ENCODE measurements at regions not wholly inside any gene's neighbourhood (a gene's known extent, or its start where the extent isn't known, plus 50 kb on each side); places are given as distances from the start of the nearest gene placed in this dataset.

DNA sequence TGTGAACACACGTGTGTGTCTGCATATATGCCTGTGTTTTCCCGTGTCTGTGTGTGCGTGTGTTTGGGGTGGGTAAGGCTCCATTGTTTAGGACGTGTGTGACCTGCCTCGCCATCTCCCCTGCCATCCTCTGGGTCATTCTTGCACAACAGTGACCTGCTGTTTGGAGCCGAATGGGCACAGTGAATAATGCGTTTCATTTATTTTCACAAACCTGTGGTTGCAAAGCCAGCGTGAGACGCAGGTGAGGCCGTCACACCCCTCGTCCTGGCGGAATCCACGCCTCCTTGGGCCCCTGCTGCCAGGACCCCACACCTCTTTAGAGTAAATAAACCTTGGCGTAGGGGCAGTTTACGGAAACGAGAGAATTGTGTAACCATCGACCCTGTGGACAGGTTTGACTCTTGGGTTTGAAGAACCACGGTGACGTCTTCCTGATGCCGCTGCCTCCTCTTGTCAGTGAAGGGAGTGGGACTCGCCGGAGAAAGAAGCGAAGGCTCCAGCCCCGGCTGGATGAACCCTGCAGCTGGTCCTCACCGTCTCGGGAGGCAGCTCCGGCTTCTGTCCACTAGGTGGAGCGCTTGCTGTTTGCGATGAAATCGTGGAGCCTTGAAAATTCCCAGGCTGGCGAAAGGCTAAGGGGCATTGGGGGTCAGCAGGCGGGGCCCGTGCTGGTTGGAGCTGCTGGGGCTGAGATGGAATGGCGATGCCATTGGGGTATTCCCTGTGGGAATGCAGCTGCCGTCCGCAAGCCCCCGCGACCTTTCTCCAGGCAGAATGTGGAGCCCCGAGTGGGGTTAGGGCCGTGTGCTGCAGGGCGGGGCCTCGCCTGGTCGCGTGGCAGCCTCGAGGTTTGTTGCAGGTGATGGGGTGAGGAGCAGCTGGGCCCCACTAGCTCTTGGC is 81.1 kb downstream of the RTP5 start (continued):
- TF ChIP-seq, protein P1, sequence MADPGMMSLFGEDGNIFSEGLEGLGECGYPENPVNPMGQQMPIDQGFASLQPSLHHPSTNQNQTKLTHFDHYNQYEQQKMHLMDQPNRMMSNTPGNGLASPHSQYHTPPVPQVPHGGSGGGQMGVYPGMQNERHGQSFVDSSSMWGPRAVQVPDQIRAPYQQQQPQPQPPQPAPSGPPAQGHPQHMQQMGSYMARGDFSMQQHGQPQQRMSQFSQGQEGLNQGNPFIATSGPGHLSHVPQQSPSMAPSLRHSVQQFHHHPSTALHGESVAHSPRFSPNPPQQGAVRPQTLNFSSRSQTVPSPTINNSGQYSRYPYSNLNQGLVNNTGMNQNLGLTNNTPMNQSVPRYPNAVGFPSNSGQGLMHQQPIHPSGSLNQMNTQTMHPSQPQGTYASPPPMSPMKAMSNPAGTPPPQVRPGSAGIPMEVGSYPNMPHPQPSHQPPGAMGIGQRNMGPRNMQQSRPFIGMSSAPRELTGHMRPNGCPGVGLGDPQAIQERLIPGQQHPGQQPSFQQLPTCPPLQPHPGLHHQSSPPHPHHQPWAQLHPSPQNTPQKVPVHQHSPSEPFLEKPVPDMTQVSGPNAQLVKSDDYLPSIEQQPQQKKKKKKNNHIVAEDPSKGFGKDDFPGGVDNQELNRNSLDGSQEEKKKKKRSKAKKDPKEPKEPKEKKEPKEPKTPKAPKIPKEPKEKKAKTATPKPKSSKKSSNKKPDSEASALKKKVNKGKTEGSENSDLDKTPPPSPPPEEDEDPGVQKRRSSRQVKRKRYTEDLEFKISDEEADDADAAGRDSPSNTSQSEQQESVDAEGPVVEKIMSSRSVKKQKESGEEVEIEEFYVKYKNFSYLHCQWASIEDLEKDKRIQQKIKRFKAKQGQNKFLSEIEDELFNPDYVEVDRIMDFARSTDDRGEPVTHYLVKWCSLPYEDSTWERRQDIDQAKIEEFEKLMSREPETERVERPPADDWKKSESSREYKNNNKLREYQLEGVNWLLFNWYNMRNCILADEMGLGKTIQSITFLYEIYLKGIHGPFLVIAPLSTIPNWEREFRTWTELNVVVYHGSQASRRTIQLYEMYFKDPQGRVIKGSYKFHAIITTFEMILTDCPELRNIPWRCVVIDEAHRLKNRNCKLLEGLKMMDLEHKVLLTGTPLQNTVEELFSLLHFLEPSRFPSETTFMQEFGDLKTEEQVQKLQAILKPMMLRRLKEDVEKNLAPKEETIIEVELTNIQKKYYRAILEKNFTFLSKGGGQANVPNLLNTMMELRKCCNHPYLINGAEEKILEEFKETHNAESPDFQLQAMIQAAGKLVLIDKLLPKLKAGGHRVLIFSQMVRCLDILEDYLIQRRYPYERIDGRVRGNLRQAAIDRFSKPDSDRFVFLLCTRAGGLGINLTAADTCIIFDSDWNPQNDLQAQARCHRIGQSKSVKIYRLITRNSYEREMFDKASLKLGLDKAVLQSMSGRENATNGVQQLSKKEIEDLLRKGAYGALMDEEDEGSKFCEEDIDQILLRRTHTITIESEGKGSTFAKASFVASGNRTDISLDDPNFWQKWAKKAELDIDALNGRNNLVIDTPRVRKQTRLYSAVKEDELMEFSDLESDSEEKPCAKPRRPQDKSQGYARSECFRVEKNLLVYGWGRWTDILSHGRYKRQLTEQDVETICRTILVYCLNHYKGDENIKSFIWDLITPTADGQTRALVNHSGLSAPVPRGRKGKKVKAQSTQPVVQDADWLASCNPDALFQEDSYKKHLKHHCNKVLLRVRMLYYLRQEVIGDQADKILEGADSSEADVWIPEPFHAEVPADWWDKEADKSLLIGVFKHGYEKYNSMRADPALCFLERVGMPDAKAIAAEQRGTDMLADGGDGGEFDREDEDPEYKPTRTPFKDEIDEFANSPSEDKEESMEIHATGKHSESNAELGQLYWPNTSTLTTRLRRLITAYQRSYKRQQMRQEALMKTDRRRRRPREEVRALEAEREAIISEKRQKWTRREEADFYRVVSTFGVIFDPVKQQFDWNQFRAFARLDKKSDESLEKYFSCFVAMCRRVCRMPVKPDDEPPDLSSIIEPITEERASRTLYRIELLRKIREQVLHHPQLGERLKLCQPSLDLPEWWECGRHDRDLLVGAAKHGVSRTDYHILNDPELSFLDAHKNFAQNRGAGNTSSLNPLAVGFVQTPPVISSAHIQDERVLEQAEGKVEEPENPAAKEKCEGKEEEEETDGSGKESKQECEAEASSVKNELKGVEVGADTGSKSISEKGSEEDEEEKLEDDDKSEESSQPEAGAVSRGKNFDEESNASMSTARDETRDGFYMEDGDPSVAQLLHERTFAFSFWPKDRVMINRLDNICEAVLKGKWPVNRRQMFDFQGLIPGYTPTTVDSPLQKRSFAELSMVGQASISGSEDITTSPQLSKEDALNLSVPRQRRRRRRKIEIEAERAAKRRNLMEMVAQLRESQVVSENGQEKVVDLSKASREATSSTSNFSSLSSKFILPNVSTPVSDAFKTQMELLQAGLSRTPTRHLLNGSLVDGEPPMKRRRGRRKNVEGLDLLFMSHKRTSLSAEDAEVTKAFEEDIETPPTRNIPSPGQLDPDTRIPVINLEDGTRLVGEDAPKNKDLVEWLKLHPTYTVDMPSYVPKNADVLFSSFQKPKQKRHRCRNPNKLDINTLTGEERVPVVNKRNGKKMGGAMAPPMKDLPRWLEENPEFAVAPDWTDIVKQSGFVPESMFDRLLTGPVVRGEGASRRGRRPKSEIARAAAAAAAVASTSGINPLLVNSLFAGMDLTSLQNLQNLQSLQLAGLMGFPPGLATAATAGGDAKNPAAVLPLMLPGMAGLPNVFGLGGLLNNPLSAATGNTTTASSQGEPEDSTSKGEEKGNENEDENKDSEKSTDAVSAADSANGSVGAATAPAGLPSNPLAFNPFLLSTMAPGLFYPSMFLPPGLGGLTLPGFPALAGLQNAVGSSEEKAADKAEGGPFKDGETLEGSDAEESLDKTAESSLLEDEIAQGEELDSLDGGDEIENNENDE (IDR thresholded peaks at IDR 0.05; ENCODE audit: insufficient replicate concordance, low read length) = no peak
- TF ChIP-seq SP4 (IDR thresholded peaks at IDR 0.05; ENCODE audit: low read length) (no peak), BACH1 (IDR thresholded peaks at IDR 0.05; ENCODE audit: low read length) (no peak), CHD1 (IDR thresholded peaks at IDR 0.05; ENCODE audit: low read depth, low read length) (no peak), POU5F1 (IDR thresholded peaks at IDR 0.05; ENCODE audit: low read depth, low read length) (no peak), SP1 (IDR thresholded peaks at IDR 0.05; ENCODE audit: low read depth, low read length) (no peak)
- TF ChIP-seq, protein P2, sequence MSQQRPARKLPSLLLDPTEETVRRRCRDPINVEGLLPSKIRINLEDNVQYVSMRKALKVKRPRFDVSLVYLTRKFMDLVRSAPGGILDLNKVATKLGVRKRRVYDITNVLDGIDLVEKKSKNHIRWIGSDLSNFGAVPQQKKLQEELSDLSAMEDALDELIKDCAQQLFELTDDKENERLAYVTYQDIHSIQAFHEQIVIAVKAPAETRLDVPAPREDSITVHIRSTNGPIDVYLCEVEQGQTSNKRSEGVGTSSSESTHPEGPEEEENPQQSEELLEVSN (IDR thresholded peaks at IDR 0.05) = no peak
- TF ChIP-seq, protein P3, sequence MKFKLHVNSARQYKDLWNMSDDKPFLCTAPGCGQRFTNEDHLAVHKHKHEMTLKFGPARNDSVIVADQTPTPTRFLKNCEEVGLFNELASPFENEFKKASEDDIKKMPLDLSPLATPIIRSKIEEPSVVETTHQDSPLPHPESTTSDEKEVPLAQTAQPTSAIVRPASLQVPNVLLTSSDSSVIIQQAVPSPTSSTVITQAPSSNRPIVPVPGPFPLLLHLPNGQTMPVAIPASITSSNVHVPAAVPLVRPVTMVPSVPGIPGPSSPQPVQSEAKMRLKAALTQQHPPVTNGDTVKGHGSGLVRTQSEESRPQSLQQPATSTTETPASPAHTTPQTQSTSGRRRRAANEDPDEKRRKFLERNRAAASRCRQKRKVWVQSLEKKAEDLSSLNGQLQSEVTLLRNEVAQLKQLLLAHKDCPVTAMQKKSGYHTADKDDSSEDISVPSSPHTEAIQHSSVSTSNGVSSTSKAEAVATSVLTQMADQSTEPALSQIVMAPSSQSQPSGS (IDR thresholded peaks at IDR 0.05; ENCODE audit: low read length) = no peak

Data from H1 (cell line).